ENCODE measurements at regions not wholly inside any gene's neighbourhood (a gene's known extent, or its start where the extent isn't known, plus 50 kb on each side); places are given as distances from the start of the nearest gene placed in this dataset.
"Not testable (repeated sequence)": the region's sequence is repeated elsewhere in the genome, so short reads cannot be mapped to it uniquely, and the experiment has no call there.

DNA sequence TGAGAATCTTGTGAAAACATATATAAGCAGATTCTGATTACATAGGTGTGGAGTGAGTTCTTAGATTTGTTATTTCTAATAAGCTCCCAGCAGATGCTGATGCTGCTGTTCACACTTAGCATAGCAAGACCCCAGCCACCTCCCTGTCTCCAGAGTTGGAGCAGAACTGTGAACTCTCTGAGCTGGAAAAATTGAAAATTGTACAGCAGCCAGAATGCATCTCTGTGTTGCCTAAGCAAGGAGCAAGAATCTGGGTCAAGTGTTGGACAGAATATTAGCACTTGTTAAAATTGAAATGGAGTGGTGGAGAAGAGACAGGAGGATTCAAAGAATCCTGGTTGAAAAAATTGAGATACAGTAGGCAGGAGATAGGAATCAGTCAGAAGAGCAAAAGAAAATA is 146.6 kb upstream of the FAM47C start:
- no peak overlapping the region for H3K4me3 ChIP-seq (ENCODE audit: low read depth in 1 of 3, low read length in 3 of 3)
- no peaks in the 10 kb centered on the region for H3K4me1 ChIP-seq (ENCODE audit: control insufficient read depth in 3 of 3, insufficient read depth in 2 of 3, low read depth in 1 of 3, low read length in 2 of 3)
- FAIRE-seq: no peak
- no peaks in the 10 kb centered on the region for H3K27me3 ChIP-seq (ENCODE audit: control insufficient read depth in 3 of 3, insufficient read depth in 3 of 3, low read length in 3 of 3)
- no peak for DNase-seq
- H3K36me3 ChIP-seq (ENCODE audit: control insufficient read depth in 3 of 3, insufficient read depth in 2 of 3, low read depth in 1 of 3, low read length in 3 of 3): no peaks in the 10 kb centered on the region
- H3K9me3 ChIP-seq (ENCODE audit: control insufficient read depth in 2 of 2, insufficient read depth in 1 of 2, low read depth in 1 of 2, low read length in 1 of 2): no peaks in the 10 kb centered on the region
- no peak overlapping the region for H3K27ac ChIP-seq (ENCODE audit: low read depth in 1 of 3, low read length in 2 of 3)

DNA sequence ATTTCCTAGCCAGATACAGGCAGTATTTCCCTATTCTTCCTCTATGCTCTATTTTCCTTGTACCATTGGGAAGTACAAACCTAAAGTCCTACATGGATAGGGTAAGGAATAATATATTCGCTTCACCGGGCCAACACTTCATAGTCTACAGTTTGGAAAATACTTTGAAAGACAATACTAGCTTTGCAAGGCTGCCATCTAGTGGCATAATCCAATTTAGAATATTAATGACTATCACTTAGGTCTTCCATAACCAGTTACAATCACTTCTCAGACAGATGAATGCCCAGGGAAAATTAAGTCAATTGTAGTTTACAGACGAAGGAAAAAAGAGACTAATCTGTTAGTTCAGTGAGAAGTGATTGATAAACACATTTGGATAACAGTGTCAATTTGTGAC is 141.0 kb upstream of the FAM47C start:
- no peak for FAIRE-seq

DNA sequence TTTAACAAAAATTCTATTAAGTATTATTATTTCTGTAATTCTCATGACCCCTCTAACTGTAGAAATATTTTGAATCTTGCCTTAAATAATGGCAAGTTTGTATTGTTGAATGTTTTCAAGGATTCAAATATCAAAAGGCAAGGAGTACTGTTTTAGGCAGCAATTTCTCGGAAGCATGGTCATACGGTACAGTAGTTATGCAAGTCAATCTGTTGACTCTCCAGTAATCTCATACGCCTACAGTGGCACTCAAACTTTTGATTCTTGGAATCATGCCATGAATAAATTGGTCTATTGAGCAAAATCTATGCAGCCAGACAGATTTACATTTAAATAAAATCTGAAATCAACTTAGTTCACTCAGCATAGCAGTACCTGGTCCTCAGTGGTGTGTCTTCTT is 139.6 kb upstream of the FAM47C start:
- WGBS, 3 donors: 13 to 54% (median 35%) methylated on average over 3 of the region's 3 CpGs
- Histone ChIP-seq H3K27me3 (ENCODE audit: control insufficient read depth in 3 of 3, insufficient read depth in 3 of 3, low read length in 3 of 3) (no peaks in the 10 kb centered on the region), H3K9me3 (ENCODE audit: control insufficient read depth in 2 of 2, insufficient read depth in 1 of 2, low read depth in 1 of 2, low read length in 1 of 2) (no peaks in the 10 kb centered on the region), H3K36me3 (ENCODE audit: control insufficient read depth in 3 of 3, insufficient read depth in 2 of 3, low read depth in 1 of 3, low read length in 3 of 3) (no peaks in the 10 kb centered on the region), H3K4me1 (ENCODE audit: control insufficient read depth in 3 of 3, insufficient read depth in 2 of 3, low read depth in 1 of 3, low read length in 2 of 3) (no peaks in the 10 kb centered on the region), H3K27ac (ENCODE audit: low read depth in 1 of 3, low read length in 2 of 3) (no peak overlapping the region), H3K4me3 (ENCODE audit: low read depth in 1 of 3, low read length in 3 of 3) (no peak overlapping the region)
- FAIRE-seq: no peak
- DNase-seq: no peak

More for the DNA sequence above, 141.0 kb upstream of the FAM47C start:
- Histone ChIP-seq H3K27ac (ENCODE audit: low read depth in 1 of 3, low read length in 2 of 3) (no peak overlapping the region), H3K27me3 (ENCODE audit: control insufficient read depth in 3 of 3, insufficient read depth in 3 of 3, low read length in 3 of 3) (no peaks in the 10 kb centered on the region), H3K36me3 (ENCODE audit: control insufficient read depth in 3 of 3, insufficient read depth in 2 of 3, low read depth in 1 of 3, low read length in 3 of 3) (no peaks in the 10 kb centered on the region), H3K9me3 (ENCODE audit: control insufficient read depth in 2 of 2, insufficient read depth in 1 of 2, low read depth in 1 of 2, low read length in 1 of 2) (no peaks in the 10 kb centered on the region), H3K4me1 (ENCODE audit: control insufficient read depth in 3 of 3, insufficient read depth in 2 of 3, low read depth in 1 of 3, low read length in 2 of 3) (no peaks in the 10 kb centered on the region), H3K4me3 (ENCODE audit: low read depth in 1 of 3, low read length in 3 of 3) (no peak overlapping the region)
- 5 to 8% (median 7%) methylated on average over 3 of the region's 3 CpGs for WGBS, 3 donors
- DNase-seq: peak; percentile 21 to 32

DNA sequence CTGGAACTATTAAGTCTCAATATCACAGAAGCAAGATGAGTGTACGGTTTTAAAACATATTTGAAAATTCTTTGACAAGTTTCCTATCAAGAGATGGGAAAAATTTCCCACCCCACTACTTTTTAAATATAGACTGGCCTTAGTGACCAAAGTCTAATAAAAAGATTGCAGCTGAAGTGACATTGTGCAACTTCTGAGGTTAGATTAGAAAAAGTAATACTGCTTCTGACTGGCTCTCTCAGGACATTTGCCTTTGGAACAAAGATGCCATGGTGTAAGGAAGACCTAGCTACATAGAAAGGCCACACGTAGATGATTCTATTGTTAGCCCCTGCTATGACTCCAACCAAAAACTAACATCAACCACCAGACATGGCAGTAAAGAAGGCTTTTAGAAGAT is 138.7 kb upstream of the FAM47C start:
- no peak for DNase-seq
- Histone ChIP-seq H3K4me3 (ENCODE audit: low read depth in 1 of 3, low read length in 3 of 3) (no peak overlapping the region), H3K27me3 (ENCODE audit: control insufficient read depth in 3 of 3, insufficient read depth in 3 of 3, low read length in 3 of 3) (no peaks in the 10 kb centered on the region), H3K36me3 (ENCODE audit: control insufficient read depth in 3 of 3, insufficient read depth in 2 of 3, low read depth in 1 of 3, low read length in 3 of 3) (no peaks in the 10 kb centered on the region), H3K4me1 (ENCODE audit: control insufficient read depth in 3 of 3, insufficient read depth in 2 of 3, low read depth in 1 of 3, low read length in 2 of 3) (no peaks in the 10 kb centered on the region), H3K27ac (ENCODE audit: low read depth in 1 of 3, low read length in 2 of 3) (no peak overlapping the region), H3K9me3 (ENCODE audit: control insufficient read depth in 2 of 2, insufficient read depth in 1 of 2, low read depth in 1 of 2, low read length in 1 of 2) (no peaks in the 10 kb centered on the region)
- 40 to 63% (median 54%) methylated on average over 2 of the region's 2 CpGs for WGBS, 3 donors
- no peak for FAIRE-seq

DNA sequence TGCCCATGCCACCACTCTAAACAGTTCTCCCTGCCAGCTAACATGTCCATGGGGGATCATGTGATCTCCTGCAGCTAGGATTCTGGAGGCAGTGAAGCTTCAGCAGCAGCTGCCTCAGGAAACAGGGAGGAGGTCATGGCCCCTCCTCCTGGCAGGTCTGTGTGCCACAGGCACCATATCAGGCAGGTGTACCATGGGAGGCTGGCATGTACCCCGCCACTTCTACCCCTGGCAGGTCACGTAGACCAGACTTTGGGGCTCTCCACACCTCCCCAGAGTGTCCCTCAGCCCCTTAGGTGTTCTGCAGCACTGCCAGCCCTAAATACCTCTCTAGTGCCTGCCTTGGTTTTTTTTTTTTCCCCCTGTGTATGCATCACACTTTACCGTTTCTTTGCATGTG is 110.5 kb upstream of the FAM47C start:
- WGBS, 3 donors: 59 to 95% (median 87%) methylated on average over 1 to 3 of the region's 3 CpGs
- Histone ChIP-seq H3K4me3 (ENCODE audit: low read depth in 1 of 3, low read length in 3 of 3) (no peak overlapping the region), H3K4me1 (ENCODE audit: control insufficient read depth in 3 of 3, insufficient read depth in 2 of 3, low read depth in 1 of 3, low read length in 2 of 3) (no peaks in the 10 kb centered on the region), H3K9me3 (ENCODE audit: control insufficient read depth in 2 of 2, insufficient read depth in 1 of 2, low read depth in 1 of 2, low read length in 1 of 2) (no peaks in the 10 kb centered on the region), H3K27me3 (ENCODE audit: control insufficient read depth in 3 of 3, insufficient read depth in 3 of 3, low read length in 3 of 3) (no peaks in the 10 kb centered on the region), H3K36me3 (ENCODE audit: control insufficient read depth in 3 of 3, insufficient read depth in 2 of 3, low read depth in 1 of 3, low read length in 3 of 3) (no peaks in the 10 kb centered on the region), H3K27ac (ENCODE audit: low read depth in 1 of 3, low read length in 2 of 3) (no peak overlapping the region)
- no peak for DNase-seq
- FAIRE-seq: no peak

DNA sequence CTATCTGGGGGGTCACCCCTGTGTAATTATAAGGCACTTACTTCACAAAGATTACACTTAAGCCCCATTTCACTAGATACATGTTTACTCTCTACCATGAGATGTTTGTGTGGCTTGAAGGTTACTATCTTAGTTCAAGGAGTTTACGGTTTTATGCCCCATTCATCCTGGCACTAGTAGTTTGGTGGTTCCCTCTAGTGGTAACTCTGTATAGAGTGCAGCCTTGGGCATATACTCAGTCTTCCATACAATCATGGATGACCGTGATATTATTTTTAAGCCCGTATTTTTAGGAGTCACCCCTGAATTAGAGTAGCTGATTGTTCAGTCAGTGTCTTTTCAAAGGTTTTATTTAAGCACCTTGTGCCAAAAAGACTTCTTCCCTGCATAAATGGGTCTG is 109.9 kb upstream of the FAM47C start:
- H3K36me3 ChIP-seq (ENCODE audit: control insufficient read depth in 3 of 3, insufficient read depth in 2 of 3, low read depth in 1 of 3, low read length in 3 of 3): no peaks in the 10 kb centered on the region
- DNase-seq (peak; percentile 1 to 2), FAIRE-seq (no peak)
- no peaks in the 10 kb centered on the region for H3K27me3 ChIP-seq (ENCODE audit: control insufficient read depth in 3 of 3, insufficient read depth in 3 of 3, low read length in 3 of 3)
- no peaks in the 10 kb centered on the region for H3K9me3 ChIP-seq (ENCODE audit: control insufficient read depth in 2 of 2, insufficient read depth in 1 of 2, low read depth in 1 of 2, low read length in 1 of 2)
- no peak overlapping the region for H3K4me3 ChIP-seq (ENCODE audit: low read depth in 1 of 3, low read length in 3 of 3)
- no peaks in the 10 kb centered on the region for H3K4me1 ChIP-seq (ENCODE audit: control insufficient read depth in 3 of 3, insufficient read depth in 2 of 3, low read depth in 1 of 3, low read length in 2 of 3)
- no peak overlapping the region for H3K27ac ChIP-seq (ENCODE audit: low read depth in 1 of 3, low read length in 2 of 3)
- 10 to 49% (median 40%) methylated on average over 3 of the region's 3 CpGs for WGBS, 3 donors

DNA sequence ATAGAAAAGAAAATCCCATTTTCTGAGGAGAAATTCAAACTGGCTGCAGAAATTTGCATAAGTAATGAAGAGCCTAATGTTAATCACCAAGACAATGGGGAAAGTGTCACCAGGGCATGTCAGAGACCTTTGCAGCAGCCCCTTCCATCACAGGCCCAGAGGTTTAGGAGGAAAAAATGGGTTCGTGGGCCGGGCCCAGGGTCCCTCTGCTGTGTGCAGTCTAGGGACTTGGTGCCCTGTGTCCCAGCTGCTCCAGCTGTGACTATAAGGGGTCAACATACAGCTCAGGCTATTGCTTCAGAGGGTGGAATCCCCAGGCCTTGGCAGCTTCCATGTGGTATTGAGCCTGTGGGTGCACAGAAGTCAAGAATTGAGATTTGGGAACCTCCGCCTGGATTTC is 103.6 kb upstream of the FAM47C start:
- not testable (repeated sequence) for H3K27ac ChIP-seq (ENCODE audit: low read depth in 1 of 3, low read length in 2 of 3); FAIRE-seq; H3K4me1 ChIP-seq (ENCODE audit: control insufficient read depth in 3 of 3, insufficient read depth in 2 of 3, low read depth in 1 of 3, low read length in 2 of 3); DNase-seq; H3K4me3 ChIP-seq (ENCODE audit: low read depth in 1 of 3, low read length in 3 of 3); H3K27me3 ChIP-seq (ENCODE audit: control insufficient read depth in 3 of 3, insufficient read depth in 3 of 3, low read length in 3 of 3); H3K36me3 ChIP-seq (ENCODE audit: control insufficient read depth in 3 of 3, insufficient read depth in 2 of 3, low read depth in 1 of 3, low read length in 3 of 3); H3K9me3 ChIP-seq (ENCODE audit: control insufficient read depth in 2 of 2, insufficient read depth in 1 of 2, low read depth in 1 of 2, low read length in 1 of 2)
- 81 to 94% (median 93%) methylated on average over 3 of the region's 3 CpGs for WGBS, 3 donors

DNA sequence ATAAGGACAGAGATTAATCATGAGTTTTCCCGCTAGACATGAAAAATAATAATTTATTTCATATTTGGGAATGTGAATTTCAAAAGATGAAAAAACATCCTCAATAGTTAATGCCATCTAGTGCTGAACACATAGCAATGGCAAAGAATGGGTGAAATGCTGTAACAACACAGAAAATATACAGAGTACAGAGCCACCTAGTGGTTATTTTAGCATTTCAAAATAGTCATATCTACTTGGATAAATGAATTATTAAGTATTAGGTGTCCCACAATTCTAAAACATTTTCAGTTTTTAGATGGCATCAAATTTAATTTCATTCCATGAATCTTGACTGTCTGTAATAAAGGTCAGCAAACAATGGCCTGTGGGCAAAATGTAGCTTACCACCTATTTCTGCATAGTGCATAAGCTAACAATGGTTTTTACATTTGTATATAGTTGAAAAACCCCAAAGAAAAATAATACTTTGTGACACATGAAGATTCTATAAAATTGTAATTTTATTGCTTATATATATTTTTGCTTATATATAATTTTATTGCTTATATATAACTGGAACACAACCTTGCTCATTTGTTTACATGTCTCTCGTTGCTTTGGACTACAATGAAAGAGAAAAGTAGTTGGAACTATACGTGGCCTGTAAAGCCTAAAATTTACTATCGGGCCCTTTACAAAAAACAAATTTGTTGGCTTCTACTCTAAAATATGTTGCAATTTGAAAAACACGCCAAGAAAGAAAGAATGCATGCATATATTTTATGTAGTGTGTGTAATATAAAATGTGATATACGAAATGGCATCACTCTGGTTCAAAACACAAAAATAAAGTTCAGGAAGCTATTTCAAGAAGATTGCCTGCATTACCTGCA is 99.1 kb upstream of the FAM47C start:
- no peaks in the 10 kb centered on the region for H3K27me3 ChIP-seq (ENCODE audit: control insufficient read depth in 3 of 3, insufficient read depth in 3 of 3, low read length in 3 of 3)
- no peak overlapping the region for H3K27ac ChIP-seq (ENCODE audit: low read depth in 1 of 3, low read length in 2 of 3)
- no peaks in the 10 kb centered on the region for H3K4me1 ChIP-seq (ENCODE audit: control insufficient read depth in 3 of 3, insufficient read depth in 2 of 3, low read depth in 1 of 3, low read length in 2 of 3)
- no peak overlapping the region for H3K4me3 ChIP-seq (ENCODE audit: low read depth in 1 of 3, low read length in 3 of 3)
- H3K36me3 ChIP-seq (ENCODE audit: control insufficient read depth in 3 of 3, insufficient read depth in 2 of 3, low read depth in 1 of 3, low read length in 3 of 3): no peaks in the 10 kb centered on the region
- WGBS, 3 donors: 56 to 64% (median 58%) methylated on average over 6 of the region's 6 CpGs
- FAIRE-seq: no peak
- H3K9me3 ChIP-seq (ENCODE audit: control insufficient read depth in 2 of 2, insufficient read depth in 1 of 2, low read depth in 1 of 2, low read length in 1 of 2): no peaks in the 10 kb centered on the region
- peak; percentile 3 to 4 for DNase-seq

DNA sequence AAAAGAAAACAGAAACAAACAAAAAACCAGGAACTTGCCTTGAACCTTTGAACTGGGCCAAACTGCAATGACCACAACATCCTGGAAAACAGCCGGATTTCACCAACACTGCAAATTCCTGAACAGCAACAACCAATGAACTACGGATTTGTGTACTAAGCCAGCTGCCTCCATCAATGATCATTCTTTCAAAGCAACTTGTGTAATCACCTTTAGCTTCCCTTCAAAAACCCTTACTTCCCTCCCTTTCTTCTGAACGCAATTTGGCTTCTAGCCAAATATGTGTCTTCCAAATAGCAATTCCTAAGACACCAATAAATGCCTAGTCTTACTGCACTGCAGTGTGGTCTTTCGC is 98.5 kb upstream of the FAM47C start:
- 29 to 38% (median 30%) methylated on average over 4 of the region's 4 CpGs for WGBS, 3 donors
- H3K4me3 ChIP-seq (ENCODE audit: low read depth in 1 of 3, low read length in 3 of 3): no peak overlapping the region
- H3K9me3 ChIP-seq (ENCODE audit: control insufficient read depth in 2 of 2, insufficient read depth in 1 of 2, low read depth in 1 of 2, low read length in 1 of 2): no peaks in the 10 kb centered on the region
- DNase-seq (no peak), FAIRE-seq (no peak)
- no peaks in the 10 kb centered on the region for H3K27me3 ChIP-seq (ENCODE audit: control insufficient read depth in 3 of 3, insufficient read depth in 3 of 3, low read length in 3 of 3)
- no peak overlapping the region for H3K27ac ChIP-seq (ENCODE audit: low read depth in 1 of 3, low read length in 2 of 3)
- H3K36me3 ChIP-seq (ENCODE audit: control insufficient read depth in 3 of 3, insufficient read depth in 2 of 3, low read depth in 1 of 3, low read length in 3 of 3): no peaks in the 10 kb centered on the region
- H3K4me1 ChIP-seq (ENCODE audit: control insufficient read depth in 3 of 3, insufficient read depth in 2 of 3, low read depth in 1 of 3, low read length in 2 of 3): no peaks in the 10 kb centered on the region
